ENCODE measurements at regions not wholly inside any gene's neighbourhood (a gene's known extent, or its start where the extent isn't known, plus 50 kb on each side); places are given as distances from the start of the nearest gene placed in this dataset.
"Not testable (repeated sequence)": the region's sequence is repeated elsewhere in the genome, so short reads cannot be mapped to it uniquely, and the experiment has no call there.

- TF ChIP-seq, protein P1, sequence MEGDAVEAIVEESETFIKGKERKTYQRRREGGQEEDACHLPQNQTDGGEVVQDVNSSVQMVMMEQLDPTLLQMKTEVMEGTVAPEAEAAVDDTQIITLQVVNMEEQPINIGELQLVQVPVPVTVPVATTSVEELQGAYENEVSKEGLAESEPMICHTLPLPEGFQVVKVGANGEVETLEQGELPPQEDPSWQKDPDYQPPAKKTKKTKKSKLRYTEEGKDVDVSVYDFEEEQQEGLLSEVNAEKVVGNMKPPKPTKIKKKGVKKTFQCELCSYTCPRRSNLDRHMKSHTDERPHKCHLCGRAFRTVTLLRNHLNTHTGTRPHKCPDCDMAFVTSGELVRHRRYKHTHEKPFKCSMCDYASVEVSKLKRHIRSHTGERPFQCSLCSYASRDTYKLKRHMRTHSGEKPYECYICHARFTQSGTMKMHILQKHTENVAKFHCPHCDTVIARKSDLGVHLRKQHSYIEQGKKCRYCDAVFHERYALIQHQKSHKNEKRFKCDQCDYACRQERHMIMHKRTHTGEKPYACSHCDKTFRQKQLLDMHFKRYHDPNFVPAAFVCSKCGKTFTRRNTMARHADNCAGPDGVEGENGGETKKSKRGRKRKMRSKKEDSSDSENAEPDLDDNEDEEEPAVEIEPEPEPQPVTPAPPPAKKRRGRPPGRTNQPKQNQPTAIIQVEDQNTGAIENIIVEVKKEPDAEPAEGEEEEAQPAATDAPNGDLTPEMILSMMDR (IDR thresholded peaks at IDR 0.05), result not testable (repeated sequence)
- not testable (repeated sequence) for TF ChIP-seq POLR2AphosphoS5 (IDR thresholded peaks at IDR 0.05); POLR2A (IDR thresholded peaks at IDR 0.05; ENCODE audit: low read depth)
These were observed 375.3 kb upstream of the NAALADL2 start for GRCh38 chr3:174483856-174484255.
